HEK293 (cell line): ENCODE measurements at regions not wholly inside any gene's neighbourhood (a gene's known extent, or its start where the extent isn't known, plus 50 kb on each side); places are given as distances from the start of the nearest gene placed in this dataset.

Experiments used
- CTCF ChIA-PET: fragments of 350-600 bp; formaldehyde crosslinking; extraction: SDS; loops from one replicate; lab custom pipeline; 2021; ENCODE audit warnings: antibody characterized with exemption; lab: Yijun Ruan, JAX
- POLR2A ChIA-PET: fragments of 300-600 bp; formaldehyde crosslinking; extraction: SDS; loops from one replicate; lab custom pipeline; 2020; ENCODE audit warnings: antibody characterized with exemption, inconsistent platforms; lab: Yijun Ruan, JAX
- H3K27ac ChIP-seq: fragments of 200-500 bp; sonication (Bioruptor generic); 2 replicates; pipeline ENCODE4 v1.5.1; 2014; ENCODE audit warnings: low read depth, low read length, control low read depth, inconsistent platforms; ENCODE audit errors: extremely low read depth
- H3K36me3 ChIP-seq, 2 experiments: fragments of 200-500 bp in 1 of 2; sonication (Bioruptor generic) in 1 of 2; 1 replicate in 1 of 2; 2 replicates in 1 of 2; pipeline ENCODE4 v1.5.1; 2014 to 2017; ENCODE audit warnings: inconsistent platforms in 2 of 2, low read length in 2 of 2; ENCODE audit not compliant: control insufficient read depth in 2 of 2, insufficient read depth in 1 of 2
- H3K4me1 ChIP-seq: fragments of 200-500 bp; sonication (Bioruptor generic); 2 replicates; pipeline ENCODE4 v1.5.1; 2014; ENCODE audit warnings: mild to moderate bottlenecking, low read length, inconsistent platforms; ENCODE audit not compliant: control insufficient read depth, insufficient read depth
- H3K4me3 ChIP-seq: 2 replicates; pipeline ENCODE4 v1.5.1; 2011; ENCODE audit warnings: low read depth, mild to moderate bottlenecking, control low read depth, low read length, moderate library complexity
- H3K9me3 ChIP-seq: fragments of 200-500 bp; sonication (Bioruptor generic); 2 replicates; pipeline ENCODE4 v1.5.1; 2014; ENCODE audit warnings: low read depth, low read length, inconsistent platforms; ENCODE audit not compliant: control insufficient read depth, insufficient read depth
- CTCF ChIP-seq: fragments of 450-650 bp; formaldehyde crosslinking; IDR thresholded peaks from 2 replicates; pipeline ENCODE4 v1.5.1; 2016; ENCODE audit warnings: missing biosample characterization, missing genetic modification characterization
- ELK4 ChIP-seq: IDR thresholded peaks from 2 replicates; pipeline ENCODE4 v1.6.1; 2011; ENCODE audit warnings: mild to moderate bottlenecking, low read depth, low read length, borderline replicate concordance
- SP3 ChIP-seq: fragments of 450-650 bp; formaldehyde crosslinking; IDR thresholded peaks from 2 replicates; pipeline ENCODE4 v1.5.1; 2016; ENCODE audit warnings: missing biosample characterization, missing genetic modification characterization
- YY2 ChIP-seq: fragments of 450-650 bp; formaldehyde crosslinking; IDR thresholded peaks from 2 replicates; pipeline ENCODE4 v1.5.1; 2016; ENCODE audit warnings: missing biosample characterization, missing genetic modification characterization
- ZBTB17 ChIP-seq: fragments of 450-650 bp; formaldehyde crosslinking; IDR thresholded peaks from 2 replicates; pipeline ENCODE4 v1.5.1; 2016; ENCODE audit warnings: missing biosample characterization, missing genetic modification characterization
- ZEB2 ChIP-seq: fragments of 450-650 bp; formaldehyde crosslinking; IDR thresholded peaks from 2 replicates; pipeline ENCODE4 v1.5.1; 2016; ENCODE audit warnings: missing biosample characterization, missing genetic modification characterization
- ZNF114 ChIP-seq: fragments of 450-650 bp; formaldehyde crosslinking; IDR thresholded peaks from 2 replicates; pipeline ENCODE4 v1.5.0; 2017; ENCODE audit warnings: missing biosample characterization, missing genetic modification characterization
- ZNF169 ChIP-seq: fragments of 450-650 bp; formaldehyde crosslinking; IDR thresholded peaks from 2 replicates; pipeline ENCODE4 v1.5.1; 2016; ENCODE audit warnings: missing biosample characterization, missing genetic modification characterization
- ZNF280D ChIP-seq: fragments of 450-650 bp; formaldehyde crosslinking; IDR thresholded peaks from 2 replicates; pipeline ENCODE4 v1.5.1; 2016; ENCODE audit warnings: missing biosample characterization, missing genetic modification characterization
- ZNF335 ChIP-seq: fragments of 450-650 bp; formaldehyde crosslinking; conservative IDR thresholded peaks from 2 replicates; pipeline ENCODE4 v1.5.1; 2016; ENCODE audit warnings: missing biosample characterization, missing genetic modification characterization
- ZNF354C ChIP-seq: fragments of 450-650 bp; formaldehyde crosslinking; IDR thresholded peaks from 2 replicates; pipeline ENCODE4 v1.5.1; 2016; ENCODE audit warnings: missing biosample characterization, missing genetic modification characterization, low read depth, borderline replicate concordance
- ZNF366 ChIP-seq: fragments of 450-650 bp; formaldehyde crosslinking; conservative IDR thresholded peaks from 2 replicates; pipeline ENCODE4 v1.5.1; 2016; ENCODE audit warnings: missing biosample characterization, missing genetic modification characterization
- ZNF488 ChIP-seq: fragments of 450-650 bp; formaldehyde crosslinking; IDR thresholded peaks from 2 replicates; pipeline ENCODE4 v1.5.1; 2016; ENCODE audit warnings: missing biosample characterization, missing genetic modification characterization
- ZNF549 ChIP-seq: fragments of 450-650 bp; IDR thresholded peaks from 2 replicates; pipeline ENCODE4 v1.5.1; 2018; ENCODE audit warnings: missing biosample characterization, missing genetic modification characterization, mild to moderate bottlenecking, inconsistent platforms, moderate library complexity
- ZNF664 ChIP-seq: fragments of 450-650 bp; formaldehyde crosslinking; IDR thresholded peaks from 2 replicates; pipeline ENCODE4 v1.5.1; 2016; ENCODE audit warnings: missing biosample characterization, missing genetic modification characterization
- ZNF830 ChIP-seq: fragments of 450-650 bp; IDR thresholded peaks from 2 replicates; pipeline ENCODE4 v1.5.0; 2018; ENCODE audit warnings: missing biosample characterization, missing genetic modification characterization, low read depth, mild to moderate bottlenecking, moderate library complexity
- TF ChIP-seq, protein P1 (sequence below): fragments of 450-650 bp; formaldehyde crosslinking; IDR thresholded peaks from 2 replicates; pipeline ENCODE4 v1.5.1; 2016; ENCODE audit warnings: missing biosample characterization, missing genetic modification characterization
- TF ChIP-seq, protein P2 (sequence below): fragments of 450-650 bp; formaldehyde crosslinking; IDR thresholded peaks from 2 replicates; pipeline ENCODE4 v1.5.1; 2017; ENCODE audit warnings: missing biosample characterization, missing genetic modification characterization

- TF ChIP-seq YY2 (no peak), ZNF488 (tag by site-specific recombination) (no peak), ELK4 (no peak)
- TF ChIP-seq, all 188 proteins: peak for 0
These were observed 88.7 kb upstream of the XPO1 start (continued) for GRCh38 chr2:61626827-61627226.

GRCh38 chr2:61623747-61624146 lies 85.6 kb upstream of the XPO1 start:
- no peaks in the 10 kb centered on the region for H3K36me3 ChIP-seq
- H3K27ac ChIP-seq, result no peak overlapping the region
- no peak overlapping the region for H3K4me3 ChIP-seq
- TF ChIP-seq CTCF, result no peak
- no peaks in the 10 kb centered on the region for H3K4me1 ChIP-seq
- CTCF ChIA-PET, result interaction anchor here (2.0 kb wide), 1 partner anchor 13 kb away, joined by 10 read pairs; no protein-coding TSS in a partner anchor
- H3K9me3 ChIP-seq, result no peaks in the 10 kb centered on the region
- POLR2A ChIA-PET, result no interaction called here

GRCh38 chr2:61620244-61621159 lies 82.3 kb upstream of the XPO1 start:
- Histone ChIP-seq H3K36me3 (no peaks in the 10 kb centered on the region), H3K27ac (peak overlapping the region; percentile 26; the same call in 1 of the 2 replicates), H3K4me3 (no peak overlapping the region), H3K9me3 (no peaks in the 10 kb centered on the region), H3K4me1 (no peaks in the 10 kb centered on the region)
- POLR2A ChIA-PET, result interaction anchor here (0.6 to 1.5 kb wide), 3 partner anchors 82 to 143 kb away, joined by 3 to 14 read pairs (median 6); partner anchors contain the start of gene XPO1
- CTCF ChIA-PET, result interaction anchor here (0.6 kb wide), 1 partner anchor 13 kb away, joined by 3 read pairs; no protein-coding TSS in a partner anchor
- no peak for TF ChIP-seq ZNF280D (tag by site-specific recombination)
- TF ChIP-seq ZNF114 (tag by site-specific recombination), result no peak
- TF ChIP-seq ZNF664, result peak; percentile 93; the same call in 1 of the 2 replicates
- TF ChIP-seq, protein P1, sequence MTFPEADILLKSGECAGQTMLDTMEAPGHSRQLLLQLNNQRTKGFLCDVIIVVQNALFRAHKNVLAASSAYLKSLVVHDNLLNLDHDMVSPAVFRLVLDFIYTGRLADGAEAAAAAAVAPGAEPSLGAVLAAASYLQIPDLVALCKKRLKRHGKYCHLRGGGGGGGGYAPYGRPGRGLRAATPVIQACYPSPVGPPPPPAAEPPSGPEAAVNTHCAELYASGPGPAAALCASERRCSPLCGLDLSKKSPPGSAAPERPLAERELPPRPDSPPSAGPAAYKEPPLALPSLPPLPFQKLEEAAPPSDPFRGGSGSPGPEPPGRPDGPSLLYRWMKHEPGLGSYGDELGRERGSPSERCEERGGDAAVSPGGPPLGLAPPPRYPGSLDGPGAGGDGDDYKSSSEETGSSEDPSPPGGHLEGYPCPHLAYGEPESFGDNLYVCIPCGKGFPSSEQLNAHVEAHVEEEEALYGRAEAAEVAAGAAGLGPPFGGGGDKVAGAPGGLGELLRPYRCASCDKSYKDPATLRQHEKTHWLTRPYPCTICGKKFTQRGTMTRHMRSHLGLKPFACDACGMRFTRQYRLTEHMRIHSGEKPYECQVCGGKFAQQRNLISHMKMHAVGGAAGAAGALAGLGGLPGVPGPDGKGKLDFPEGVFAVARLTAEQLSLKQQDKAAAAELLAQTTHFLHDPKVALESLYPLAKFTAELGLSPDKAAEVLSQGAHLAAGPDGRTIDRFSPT, result peak; percentile 61; the same call in 1 of the 2 replicates
- TF ChIP-seq ZNF366 (tag by site-specific recombination), result 0 out of 2 replicates have a peak, but pooled peaks have one; percentile 25
- no peak for TF ChIP-seq ZNF549 (tag by site-specific recombination)
- peak; percentile 39; the same call in 1 of the 2 replicates for TF ChIP-seq SP3 (tag by site-specific recombination)
- peak; percentile 85 for TF ChIP-seq ZBTB17 (tag by site-specific recombination)
- no peak for TF ChIP-seq ZNF169 (tag by site-specific recombination)
- peak; percentile 78; the same call in 1 of the 2 replicates for TF ChIP-seq ZEB2 (tag by site-specific recombination)
- TF ChIP-seq, protein P2, sequence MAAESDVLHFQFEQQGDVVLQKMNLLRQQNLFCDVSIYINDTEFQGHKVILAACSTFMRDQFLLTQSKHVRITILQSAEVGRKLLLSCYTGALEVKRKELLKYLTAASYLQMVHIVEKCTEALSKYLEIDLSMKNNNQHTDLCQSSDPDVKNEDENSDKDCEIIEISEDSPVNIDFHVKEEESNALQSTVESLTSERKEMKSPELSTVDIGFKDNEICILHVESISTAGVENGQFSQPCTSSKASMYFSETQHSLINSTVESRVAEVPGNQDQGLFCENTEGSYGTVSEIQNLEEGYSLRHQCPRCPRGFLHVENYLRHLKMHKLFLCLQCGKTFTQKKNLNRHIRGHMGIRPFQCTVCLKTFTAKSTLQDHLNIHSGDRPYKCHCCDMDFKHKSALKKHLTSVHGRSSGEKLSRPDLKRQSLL, result no peak
- 0 out of 2 replicates have a peak, but pooled peaks have one; percentile 41 for TF ChIP-seq ZNF335 (tag by site-specific recombination)
- TF ChIP-seq ZNF354C (tag by site-specific recombination), result no peak
- TF ChIP-seq ZNF830 (tag by site-specific recombination), result no peak
